ENCODE measurements at regions not wholly inside any gene's neighbourhood (a gene's known extent, or its start where the extent isn't known, plus 50 kb on each side); places are given as distances from the start of the nearest gene placed in this dataset.

- Histone ChIP-seq H3K4me1 (ENCODE audit: control insufficient read depth in 2 of 2, insufficient read depth in 2 of 2, low read length in 2 of 2) (no peaks in the 10 kb centered on the region), H3K9ac (ENCODE audit: low read length) (no peak overlapping the region), H3K27ac (ENCODE audit: low read length in 2 of 2) (no peak overlapping the region), H3K27me3 (replicated peaks in 1 of 4; ENCODE audit: control extremely low read depth in 1 of 4, control insufficient read depth in 3 of 4, insufficient read depth in 4 of 4, low read length in 3 of 4) (no peaks in the 10 kb centered on the region), H3K36me3 (replicated peaks in 1 of 2; ENCODE audit: control extremely low read depth in 1 of 2, control insufficient read depth in 1 of 2, extremely low read depth in 1 of 2, insufficient read depth in 2 of 2, low read length in 1 of 2) (no peaks in the 10 kb centered on the region), H4K20me1 (ENCODE audit: control insufficient read depth, insufficient read depth, low read length, poor library complexity, severe bottlenecking) (no peaks in the 10 kb centered on the region), H3K4me2 (replicated peaks; ENCODE audit: low read depth, low read length, poor library complexity, severe bottlenecking) (no peak overlapping the region), H3K9me3 (ENCODE audit: control extremely low read depth in 1 of 3, control insufficient read depth in 2 of 3, insufficient read depth in 1 of 3, low read length in 2 of 3) (no peaks in the 10 kb centered on the region), H2AFZ (ENCODE audit: insufficient read depth, low read depth, low read length, poor library complexity, severe bottlenecking) (no peak overlapping the region), H3K4me3 (ENCODE audit: control extremely low read depth in 1 of 5, extremely low read depth in 1 of 5, insufficient read depth in 1 of 5, low read depth in 2 of 5, low read length in 4 of 5) (no peak overlapping the region), H3K79me2 (ENCODE audit: control insufficient read depth, insufficient read depth, low read length) (no peaks in the 10 kb centered on the region)
- POLR2A ChIA-PET: no interaction called here
- H3K27me3 Mint-ChIP-seq: no peaks in the 10 kb centered on the region
- intact Hi-C loops (cut with micrococcal nuclease): no loop called here
- DNase-seq: no peak
- no peak overlapping the region for H3K4me3 Mint-ChIP-seq
- CTCF ChIA-PET: interaction anchor here (0.9 kb wide), 1 partner anchor 9 kb away, joined by 3 read pairs; no protein-coding TSS in a partner anchor
- TF ChIP-seq EZH2 (IDR thresholded peaks at IDR 0.05; ENCODE audit: borderline replicate concordance, insufficient read depth, low read depth, low read length, poor library complexity, severe bottlenecking) (no peak), CTCF (IDR thresholded peaks at IDR 0.05) (no peak)
- H3K9me3 Mint-ChIP-seq (ENCODE audit: insufficient read depth): no peaks in the 10 kb centered on the region
- no peak overlapping the region for H3K27ac Mint-ChIP-seq
- WGBS (ENCODE audit: insufficient coverage): no CpG with 5 or more reads among the region's 2 CpGs
- ATAC-seq (ENCODE audit: low read depth): no peak
- H3K4me1 Mint-ChIP-seq: no peaks in the 10 kb centered on the region
Observed at GRCh38 chr14:80356413-80356812, 145.1 kb upstream of the DIO2 start.

- TF ChIP-seq CTCF (IDR thresholded peaks at IDR 0.05): no peak
- TF ChIP-seq EZH2 (IDR thresholded peaks at IDR 0.05; ENCODE audit: borderline replicate concordance, insufficient read depth, low read depth, low read length, poor library complexity, severe bottlenecking): no peak
- no peaks in the 10 kb centered on the region for H3K27me3 Mint-ChIP-seq
- H3K9ac ChIP-seq (ENCODE audit: low read length): no peak overlapping the region
- H3K36me3 ChIP-seq (replicated peaks in 1 of 2; ENCODE audit: control extremely low read depth in 1 of 2, control insufficient read depth in 1 of 2, extremely low read depth in 1 of 2, insufficient read depth in 2 of 2, low read length in 1 of 2): no peaks in the 10 kb centered on the region
- no peak overlapping the region for H3K27ac ChIP-seq (ENCODE audit: low read length in 2 of 2)
- no peak overlapping the region for H3K4me2 ChIP-seq (replicated peaks; ENCODE audit: low read depth, low read length, poor library complexity, severe bottlenecking)
- ATAC-seq (ENCODE audit: low read depth) (no peak), DNase-seq (no peak)
- H3K9me3 Mint-ChIP-seq (ENCODE audit: insufficient read depth): no peaks in the 10 kb centered on the region
- no peak overlapping the region for H3K4me3 Mint-ChIP-seq
- H3K4me3 ChIP-seq (ENCODE audit: control extremely low read depth in 1 of 5, extremely low read depth in 1 of 5, insufficient read depth in 1 of 5, low read depth in 2 of 5, low read length in 4 of 5): no peak overlapping the region
- intact Hi-C loops (cut with micrococcal nuclease): no loop called here
- no peaks in the 10 kb centered on the region for H3K79me2 ChIP-seq (ENCODE audit: control insufficient read depth, insufficient read depth, low read length)
- no peaks in the 10 kb centered on the region for H3K27me3 ChIP-seq (replicated peaks in 1 of 4; ENCODE audit: control extremely low read depth in 1 of 4, control insufficient read depth in 3 of 4, insufficient read depth in 4 of 4, low read length in 3 of 4)
- ChIA-PET POLR2A (no interaction called here), CTCF (no interaction called here)
- no peaks in the 10 kb centered on the region for H3K4me1 ChIP-seq (ENCODE audit: control insufficient read depth in 2 of 2, insufficient read depth in 2 of 2, low read length in 2 of 2)
- H3K27ac Mint-ChIP-seq: no peak overlapping the region
- no peaks in the 10 kb centered on the region for H4K20me1 ChIP-seq (ENCODE audit: control insufficient read depth, insufficient read depth, low read length, poor library complexity, severe bottlenecking)
- no peaks in the 10 kb centered on the region for H3K4me1 Mint-ChIP-seq
- H2AFZ ChIP-seq (ENCODE audit: insufficient read depth, low read depth, low read length, poor library complexity, severe bottlenecking): no peak overlapping the region
- H3K9me3 ChIP-seq (ENCODE audit: control extremely low read depth in 1 of 3, control insufficient read depth in 2 of 3, insufficient read depth in 1 of 3, low read length in 2 of 3): no peaks in the 10 kb centered on the region
- WGBS (ENCODE audit: insufficient coverage): 100% methylated on average over 3 of the region's 6 CpGs
Observed at GRCh38 chr14:80354860-80355581, 143.7 kb upstream of the DIO2 start.
